ENCODE measurements at regions not wholly inside any gene's neighbourhood (a gene's known extent, or its start where the extent isn't known, plus 50 kb on each side); places are given as distances from the start of the nearest gene placed in this dataset.

DNA sequence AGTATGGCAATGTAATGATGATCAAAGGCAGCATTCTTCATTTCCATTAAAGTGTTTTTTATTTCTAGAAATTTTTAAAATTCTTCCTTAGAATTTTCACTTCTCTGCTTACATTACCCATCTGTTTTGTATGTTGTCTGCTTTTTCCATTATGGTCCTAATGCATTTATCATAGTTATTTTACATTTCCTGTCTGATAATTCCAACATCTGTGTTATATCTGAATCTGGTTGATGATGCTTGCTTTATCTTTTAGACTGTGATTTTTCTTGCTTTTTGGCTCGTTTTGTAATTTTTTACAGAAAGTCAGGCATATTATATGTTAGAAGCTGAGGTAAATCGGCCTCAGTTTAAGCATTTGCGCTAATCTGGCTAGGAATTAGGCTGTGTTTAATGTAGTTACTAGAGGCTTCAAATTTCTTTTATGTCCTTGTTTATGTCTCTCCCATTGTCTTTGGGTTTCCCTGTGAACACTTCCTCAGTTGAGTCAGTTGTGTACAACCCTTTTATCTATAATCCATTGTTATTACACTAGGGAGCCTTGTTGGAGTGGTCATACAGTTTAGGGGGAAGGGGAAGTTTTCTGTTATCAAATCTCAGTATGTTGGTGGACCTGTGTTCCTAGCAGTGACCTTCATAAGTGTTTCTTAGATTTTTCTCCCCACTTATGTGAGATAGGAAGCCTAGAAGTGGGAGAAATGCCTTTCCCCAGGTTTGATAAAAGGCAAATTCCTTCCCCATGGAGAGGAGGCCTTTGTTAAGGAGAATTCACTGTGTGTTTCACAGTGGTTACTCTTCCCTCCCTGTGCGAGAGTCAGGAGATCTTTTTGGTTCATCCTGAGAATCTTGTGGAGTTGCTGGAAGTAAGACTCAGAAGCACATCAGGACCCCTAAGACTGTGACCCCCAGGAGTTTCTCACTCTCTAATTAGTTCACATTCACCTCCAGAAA is 437.5 kb downstream of the INSC start:
- ATAC-seq, result no peak
- intact Hi-C loops (cut with DNase I), result no loop called here
- Histone ChIP-seq H3K4me1 (no peaks in the 10 kb centered on the region), H3K4me3 (no peak overlapping the region), H3K36me3 (no peaks in the 10 kb centered on the region), H3K27me3 (no peaks in the 10 kb centered on the region), H3K9me3 (no peaks in the 10 kb centered on the region), H3K27ac (no peak overlapping the region)
- TF ChIP-seq, protein P1, sequence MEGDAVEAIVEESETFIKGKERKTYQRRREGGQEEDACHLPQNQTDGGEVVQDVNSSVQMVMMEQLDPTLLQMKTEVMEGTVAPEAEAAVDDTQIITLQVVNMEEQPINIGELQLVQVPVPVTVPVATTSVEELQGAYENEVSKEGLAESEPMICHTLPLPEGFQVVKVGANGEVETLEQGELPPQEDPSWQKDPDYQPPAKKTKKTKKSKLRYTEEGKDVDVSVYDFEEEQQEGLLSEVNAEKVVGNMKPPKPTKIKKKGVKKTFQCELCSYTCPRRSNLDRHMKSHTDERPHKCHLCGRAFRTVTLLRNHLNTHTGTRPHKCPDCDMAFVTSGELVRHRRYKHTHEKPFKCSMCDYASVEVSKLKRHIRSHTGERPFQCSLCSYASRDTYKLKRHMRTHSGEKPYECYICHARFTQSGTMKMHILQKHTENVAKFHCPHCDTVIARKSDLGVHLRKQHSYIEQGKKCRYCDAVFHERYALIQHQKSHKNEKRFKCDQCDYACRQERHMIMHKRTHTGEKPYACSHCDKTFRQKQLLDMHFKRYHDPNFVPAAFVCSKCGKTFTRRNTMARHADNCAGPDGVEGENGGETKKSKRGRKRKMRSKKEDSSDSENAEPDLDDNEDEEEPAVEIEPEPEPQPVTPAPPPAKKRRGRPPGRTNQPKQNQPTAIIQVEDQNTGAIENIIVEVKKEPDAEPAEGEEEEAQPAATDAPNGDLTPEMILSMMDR (IDR thresholded peaks at IDR 0.05), result no peak
- WGBS, 2 donors, result 73% methylated on average over 4 of the region's 4 CpGs
- DNase-seq, result no peak
- no peak for FAIRE-seq

DNA sequence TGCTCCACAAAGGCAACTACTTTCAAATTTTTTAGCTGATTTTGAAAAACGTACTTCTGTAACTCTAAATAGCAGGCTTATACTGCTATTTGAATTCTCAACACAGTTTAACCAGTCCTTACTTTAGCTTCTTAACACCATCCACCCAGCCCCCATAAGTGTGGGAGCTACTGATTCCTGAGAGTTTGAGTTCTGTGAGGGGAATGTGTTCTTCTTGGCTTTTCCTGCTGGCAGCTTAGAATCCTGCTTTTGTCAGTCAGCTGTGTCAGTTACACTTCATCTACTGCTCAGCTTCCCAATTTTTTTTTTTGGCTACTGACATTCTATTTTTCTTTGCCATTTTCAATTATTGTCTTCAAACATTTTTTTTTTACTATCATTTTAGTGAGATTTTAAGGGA is 440.4 kb downstream of the INSC start:
- DNase-seq (no peak), FAIRE-seq (no peak), ATAC-seq (no peak)
- Histone ChIP-seq H3K9me3 (no peaks in the 10 kb centered on the region), H3K4me3 (no peak overlapping the region), H3K27ac (no peak overlapping the region), H3K36me3 (no peaks in the 10 kb centered on the region), H3K4me1 (no peaks in the 10 kb centered on the region), H3K27me3 (no peaks in the 10 kb centered on the region)
- TF ChIP-seq, protein P1 (IDR thresholded peaks at IDR 0.05), result no peak
- intact Hi-C loops (cut with DNase I), result no loop called here
- WGBS, 2 donors, result 62 to 69% methylated on average over 1 of the region's 1 CpG

DNA sequence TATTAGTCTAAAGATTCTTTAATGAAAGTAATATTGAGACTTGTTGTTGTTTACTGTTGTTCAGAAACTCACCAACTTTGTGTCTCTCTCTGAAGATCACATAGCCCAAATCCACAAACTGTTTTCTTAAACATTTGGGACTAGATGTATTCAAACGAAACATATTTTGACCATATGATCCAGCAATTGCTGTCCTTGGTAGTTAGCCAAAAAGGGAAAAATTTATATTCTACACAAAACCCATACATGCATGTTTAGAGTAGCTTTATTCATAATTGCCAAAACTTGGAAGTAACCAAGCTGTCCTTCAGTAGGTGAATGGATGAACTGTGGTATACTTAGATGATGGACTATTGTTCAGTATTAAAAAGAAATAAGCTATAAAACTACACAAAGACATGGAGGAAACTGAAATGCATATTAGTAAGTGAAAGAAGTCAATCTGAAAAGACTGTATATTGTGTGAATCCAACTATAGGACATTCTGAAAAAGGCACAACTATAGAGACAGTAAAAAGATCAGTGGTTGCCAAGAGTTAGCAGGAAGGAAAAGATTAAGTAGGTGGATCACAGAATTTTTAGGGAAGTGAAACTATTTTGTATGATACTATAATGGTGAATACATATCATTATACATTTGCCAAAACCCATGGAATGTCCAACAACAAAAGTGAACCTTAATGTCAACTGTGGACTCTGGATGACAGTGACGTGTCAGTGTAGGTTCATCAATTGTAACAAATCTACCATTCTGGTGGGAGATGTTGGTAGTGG is 442.9 kb downstream of the INSC start:
- no peaks in the 10 kb centered on the region for H3K4me1 ChIP-seq
- FAIRE-seq (no peak), ATAC-seq (no peak), DNase-seq (no peak)
- no peaks in the 10 kb centered on the region for H3K36me3 ChIP-seq
- WGBS, 2 donors, result 62 to 81% methylated on average over 2 of the region's 2 CpGs
- intact Hi-C loops (cut with DNase I), result no loop called here
- TF ChIP-seq, protein P1 (IDR thresholded peaks at IDR 0.05), result no peak
- no peaks in the 10 kb centered on the region for H3K9me3 ChIP-seq
- H3K27ac ChIP-seq, result no peak overlapping the region
- H3K4me3 ChIP-seq, result no peak overlapping the region
- no peaks in the 10 kb centered on the region for H3K27me3 ChIP-seq

DNA sequence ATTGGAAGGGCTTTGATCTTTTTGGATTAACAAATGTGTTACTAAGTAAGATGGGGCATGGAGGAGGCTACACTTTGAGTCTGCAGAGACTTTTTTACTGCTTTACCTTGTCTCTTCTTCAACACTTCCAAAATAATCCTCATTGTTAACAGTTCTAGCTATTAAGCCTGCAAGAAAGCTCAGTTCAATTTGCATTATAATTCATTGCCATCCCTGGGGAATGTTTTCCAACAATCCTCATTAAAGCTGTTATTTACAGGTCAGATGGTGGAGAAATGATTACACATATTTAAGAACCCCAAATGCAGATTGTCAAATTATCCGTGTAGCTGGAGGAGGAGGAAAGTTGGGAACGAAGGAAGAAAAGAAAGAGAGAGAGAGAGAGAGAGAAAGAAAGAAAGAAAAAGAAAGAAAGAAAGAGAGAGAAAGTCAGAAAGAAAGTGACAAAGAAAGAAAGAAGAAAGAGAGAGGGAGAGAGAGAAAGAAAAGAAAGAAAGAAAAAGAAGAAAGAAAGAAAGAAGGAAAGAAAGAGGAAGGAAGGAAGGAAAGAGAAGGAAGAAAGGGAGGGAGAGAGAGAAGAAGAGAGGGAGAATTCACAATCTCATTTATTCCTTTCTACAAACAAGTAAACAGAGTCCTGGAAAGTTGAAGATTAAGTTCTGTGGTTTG is 443.9 kb downstream of the INSC start:
- intact Hi-C loops (cut with DNase I), result no loop called here
- H3K27ac ChIP-seq, result no peak overlapping the region
- H3K36me3 ChIP-seq, result no peaks in the 10 kb centered on the region

More for the DNA sequence above, 443.9 kb downstream of the INSC start:
- DNase-seq (no peak), ATAC-seq (no peak), FAIRE-seq (no peak)
- H3K27me3 ChIP-seq, result no peaks in the 10 kb centered on the region
- TF ChIP-seq, protein P1 (IDR thresholded peaks at IDR 0.05), result no peak
- no peaks in the 10 kb centered on the region for H3K4me1 ChIP-seq
- no peak overlapping the region for H3K4me3 ChIP-seq
- WGBS, 2 donors, result 37 to 44% methylated on average over 2 of the region's 2 CpGs
- H3K9me3 ChIP-seq, result no peaks in the 10 kb centered on the region
